Testis (tissue), 2 donors: ENCODE measurements at regions not wholly inside any gene's neighbourhood (a gene's known extent, or its start where the extent isn't known, plus 50 kb on each side); places are given as distances from the start of the nearest gene placed in this dataset.

Experiments
- CTCF ChIP-seq, 3 experiments: fragments of 450-650 bp in 2 of 3; fragments of 200-600 bp in 1 of 3; sonication (generic) in 1 of 3; IDR thresholded peaks; one replicate each; pipeline ENCODE4 v1.5.1; 2016 to 2019; ENCODE audit warnings: antibody characterized with exemption in 3 of 3, mild to moderate bottlenecking in 2 of 3, moderate library complexity in 1 of 3
- POLR2A ChIP-seq: fragments of 450-650 bp; IDR thresholded peaks from one replicate; pipeline ENCODE4 v1.6.1; 2017; ENCODE audit warnings: antibody characterized with exemption, mild to moderate bottlenecking, moderate library complexity

DNA sequence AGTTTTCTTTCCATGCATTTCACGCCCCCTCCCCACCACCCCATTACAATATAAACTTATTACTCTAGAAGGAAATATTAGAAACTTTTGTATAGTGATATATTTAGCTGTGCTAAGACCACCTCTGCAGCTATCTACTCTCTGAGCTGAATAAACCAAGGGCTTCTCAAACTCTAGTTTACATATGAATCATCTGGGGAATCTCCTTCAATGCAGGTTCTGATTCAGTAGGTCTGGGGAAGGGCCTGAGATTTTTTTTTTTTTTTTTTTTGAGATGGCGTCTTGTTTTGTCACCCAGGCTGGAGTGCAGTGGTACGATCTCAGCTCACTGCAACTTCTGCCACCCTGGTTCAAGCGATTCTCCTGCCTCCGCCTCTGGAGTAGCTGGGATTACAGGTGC is 67.6 kb upstream of the PRKG1 start:
- TF ChIP-seq POLR2A (no peak), CTCF (IDR thresholded peaks at IDR 0.05) (no peak)
